BE2C (cell line): ENCODE measurements at regions not wholly inside any gene's neighbourhood (a gene's known extent, or its start where the extent isn't known, plus 50 kb on each side); places are given as distances from the start of the nearest gene placed in this dataset.

Source experiments
- DNase-seq: peaks from one replicate; pipeline ENCODE4 v3.0.0-alpha.2; 2020
- H3K27me3 ChIP-seq: fragments of 250-450 bp; sonication (Bioruptor Pico); 2 replicates; pipeline ENCODE4 v1.5.1; 2020; ENCODE audit warnings: mild to moderate bottlenecking
- H3K36me3 ChIP-seq: fragments of 250-450 bp; sonication (Bioruptor Pico); 2 replicates; pipeline ENCODE4 v1.5.1; 2020; ENCODE audit warnings: mild to moderate bottlenecking
- H3K4me1 ChIP-seq: fragments of 250-450 bp; sonication (Bioruptor Pico); 2 replicates; pipeline ENCODE4 v1.5.1; 2020
- H3K4me3 ChIP-seq: 2 replicates; pipeline ENCODE4 v1.5.1; 2011; ENCODE audit warnings: low read depth, low read length
- H3K9me3 ChIP-seq: fragments of 250-450 bp; sonication (Bioruptor Pico); 2 replicates; pipeline ENCODE4 v1.5.1; 2020
- TF ChIP-seq, protein P1 (sequence below): IDR thresholded peaks from 2 replicates; pipeline ENCODE4 v1.5.1; 2012; ENCODE audit warnings: mild to moderate bottlenecking, low read depth, low read length

- TF ChIP-seq, protein P1, sequence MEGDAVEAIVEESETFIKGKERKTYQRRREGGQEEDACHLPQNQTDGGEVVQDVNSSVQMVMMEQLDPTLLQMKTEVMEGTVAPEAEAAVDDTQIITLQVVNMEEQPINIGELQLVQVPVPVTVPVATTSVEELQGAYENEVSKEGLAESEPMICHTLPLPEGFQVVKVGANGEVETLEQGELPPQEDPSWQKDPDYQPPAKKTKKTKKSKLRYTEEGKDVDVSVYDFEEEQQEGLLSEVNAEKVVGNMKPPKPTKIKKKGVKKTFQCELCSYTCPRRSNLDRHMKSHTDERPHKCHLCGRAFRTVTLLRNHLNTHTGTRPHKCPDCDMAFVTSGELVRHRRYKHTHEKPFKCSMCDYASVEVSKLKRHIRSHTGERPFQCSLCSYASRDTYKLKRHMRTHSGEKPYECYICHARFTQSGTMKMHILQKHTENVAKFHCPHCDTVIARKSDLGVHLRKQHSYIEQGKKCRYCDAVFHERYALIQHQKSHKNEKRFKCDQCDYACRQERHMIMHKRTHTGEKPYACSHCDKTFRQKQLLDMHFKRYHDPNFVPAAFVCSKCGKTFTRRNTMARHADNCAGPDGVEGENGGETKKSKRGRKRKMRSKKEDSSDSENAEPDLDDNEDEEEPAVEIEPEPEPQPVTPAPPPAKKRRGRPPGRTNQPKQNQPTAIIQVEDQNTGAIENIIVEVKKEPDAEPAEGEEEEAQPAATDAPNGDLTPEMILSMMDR = no peak
- Histone ChIP-seq H3K36me3 (no peaks in the 10 kb centered on the region), H3K27me3 (no peaks in the 10 kb centered on the region), H3K4me3 (no peak overlapping the region), H3K9me3 (no peaks in the 10 kb centered on the region), H3K4me1 (no peaks in the 10 kb centered on the region)
- no peak for DNase-seq
Measured at GRCh38 chr2:103103678-103104077, 341.8 kb downstream of the TMEM182 start.

DNA sequence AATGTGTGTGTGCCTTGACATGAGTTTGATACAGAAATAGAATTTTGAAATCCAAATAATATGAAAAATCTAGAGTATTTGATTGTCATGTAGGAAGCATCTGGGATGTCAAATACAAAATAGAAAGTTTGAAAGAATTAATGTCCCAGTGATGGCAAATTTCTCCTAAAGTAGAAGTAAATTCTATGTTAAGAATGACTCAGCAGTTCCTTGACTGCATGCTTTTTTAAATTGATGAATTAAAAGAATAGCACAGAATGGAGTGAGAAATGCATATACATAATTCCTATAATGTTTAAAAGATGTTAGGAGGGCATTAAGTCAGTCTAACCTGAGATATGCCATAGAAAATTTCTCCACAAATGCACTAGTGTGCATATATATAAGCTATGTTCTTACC lies 357.5 kb downstream of the TMEM182 start:
- Histone ChIP-seq H3K36me3 (no peaks in the 10 kb centered on the region), H3K4me3 (no peak overlapping the region), H3K9me3 (no peaks in the 10 kb centered on the region), H3K4me1 (no peaks in the 10 kb centered on the region), H3K27me3 (no peaks in the 10 kb centered on the region)
- TF ChIP-seq, protein P1 = no peak
- DNase-seq = no peak

DNA sequence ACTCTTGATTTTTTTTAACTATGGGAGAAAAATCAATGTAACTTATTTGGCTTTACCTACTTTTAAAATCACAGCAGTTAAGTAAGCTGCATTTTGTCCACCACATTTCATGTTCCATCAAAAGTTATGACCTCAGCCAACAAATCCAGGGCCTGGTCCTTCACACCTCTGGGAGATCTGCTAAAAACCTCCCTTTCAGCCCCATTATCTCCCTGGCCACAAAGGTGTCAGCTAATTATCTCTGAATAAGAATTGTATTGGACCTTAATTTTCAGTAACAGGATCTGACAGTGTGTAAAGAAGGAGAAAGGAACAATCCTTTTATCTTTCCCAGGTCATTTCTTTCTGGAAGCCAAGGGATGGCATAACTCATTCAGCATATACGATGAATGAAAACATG lies 359.3 kb downstream of the TMEM182 start:
- H3K9me3 ChIP-seq = no peaks in the 10 kb centered on the region
- H3K27me3 ChIP-seq = no peaks in the 10 kb centered on the region
- no peaks in the 10 kb centered on the region for H3K36me3 ChIP-seq
- no peak overlapping the region for H3K4me3 ChIP-seq
- H3K4me1 ChIP-seq = no peaks in the 10 kb centered on the region
- TF ChIP-seq, protein P1 = no peak
- DNase-seq = no peak

- H3K36me3 ChIP-seq = no peaks in the 10 kb centered on the region
- DNase-seq = no peak
- no peak overlapping the region for H3K4me3 ChIP-seq
- TF ChIP-seq, protein P1 = no peak
- H3K27me3 ChIP-seq = no peaks in the 10 kb centered on the region
- H3K4me1 ChIP-seq = no peaks in the 10 kb centered on the region
- no peaks in the 10 kb centered on the region for H3K9me3 ChIP-seq
Measured at GRCh38 chr2:103123516-103123915, 361.7 kb downstream of the TMEM182 start.

- DNase-seq = no peak
- TF ChIP-seq, protein P1 = no peak
- H3K27me3 ChIP-seq = no peaks in the 10 kb centered on the region
- no peak overlapping the region for H3K4me3 ChIP-seq
- H3K9me3 ChIP-seq = no peaks in the 10 kb centered on the region
- H3K36me3 ChIP-seq = no peaks in the 10 kb centered on the region
- no peaks in the 10 kb centered on the region for H3K4me1 ChIP-seq
Measured at GRCh38 chr2:103130857-103131256, 369.0 kb downstream of the TMEM182 start.

- Histone ChIP-seq H3K27me3 (no peaks in the 10 kb centered on the region), H3K36me3 (no peaks in the 10 kb centered on the region), H3K9me3 (no peaks in the 10 kb centered on the region), H3K4me1 (no peaks in the 10 kb centered on the region), H3K4me3 (no peak overlapping the region)
- TF ChIP-seq, protein P1 = no peak
- no peak for DNase-seq
Measured at GRCh38 chr2:103132536-103133217, 370.8 kb downstream of the TMEM182 start.
